ENCODE measurements at regions not wholly inside any gene's neighbourhood (a gene's known extent, or its start where the extent isn't known, plus 50 kb on each side); places are given as distances from the start of the nearest gene placed in this dataset.

DNA sequence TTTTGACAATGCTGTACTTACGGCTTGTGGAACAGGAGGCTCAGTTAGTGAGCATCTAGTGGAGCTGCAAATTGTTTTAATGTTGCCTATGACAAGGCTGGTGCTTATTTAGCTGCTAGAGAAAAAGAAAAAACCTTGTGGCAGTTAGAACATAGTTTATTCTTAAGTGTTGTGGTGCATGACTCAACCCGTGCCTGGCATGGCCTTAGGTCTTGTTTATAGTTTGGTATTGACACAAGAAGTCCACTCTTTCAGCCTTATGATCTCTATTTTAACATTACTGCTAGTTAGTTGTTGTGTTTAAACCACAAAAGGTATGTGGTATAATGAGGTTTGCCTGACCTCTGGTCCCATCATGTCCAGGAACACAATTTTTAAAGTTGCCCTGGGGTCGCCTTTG is 744.6 kb downstream of the FAM181B start:
- TF ChIP-seq KLF5 (IDR thresholded peaks at IDR 0.05; ENCODE audit: partially characterized antibody) (no peak), NFYB (IDR thresholded peaks at IDR 0.05; ENCODE audit: insufficient read depth, low read depth, low read length) (no peak), POLR2AphosphoS5 (IDR thresholded peaks at IDR 0.05; ENCODE audit: low read length) (no peak), DPF2 (IDR thresholded peaks at IDR 0.05) (no peak), POLR2A (IDR thresholded peaks at IDR 0.05; ENCODE audit: low read depth, low read length) (no peak), ATF7 (IDR thresholded peaks at IDR 0.05; ENCODE audit: low read depth) (no peak), TBL1XR1 (IDR thresholded peaks at IDR 0.05; ENCODE audit: low read depth, low read length) (no peak), CHD2 (IDR thresholded peaks at IDR 0.05; ENCODE audit: borderline replicate concordance, low read depth, low read length) (no peak), ELK1 (IDR thresholded peaks at IDR 0.05; ENCODE audit: low read depth, low read length) (no peak), NFIC (IDR thresholded peaks at IDR 0.05; ENCODE audit: low read depth, low read length) (no peak)
- TF ChIP-seq, protein P1, sequence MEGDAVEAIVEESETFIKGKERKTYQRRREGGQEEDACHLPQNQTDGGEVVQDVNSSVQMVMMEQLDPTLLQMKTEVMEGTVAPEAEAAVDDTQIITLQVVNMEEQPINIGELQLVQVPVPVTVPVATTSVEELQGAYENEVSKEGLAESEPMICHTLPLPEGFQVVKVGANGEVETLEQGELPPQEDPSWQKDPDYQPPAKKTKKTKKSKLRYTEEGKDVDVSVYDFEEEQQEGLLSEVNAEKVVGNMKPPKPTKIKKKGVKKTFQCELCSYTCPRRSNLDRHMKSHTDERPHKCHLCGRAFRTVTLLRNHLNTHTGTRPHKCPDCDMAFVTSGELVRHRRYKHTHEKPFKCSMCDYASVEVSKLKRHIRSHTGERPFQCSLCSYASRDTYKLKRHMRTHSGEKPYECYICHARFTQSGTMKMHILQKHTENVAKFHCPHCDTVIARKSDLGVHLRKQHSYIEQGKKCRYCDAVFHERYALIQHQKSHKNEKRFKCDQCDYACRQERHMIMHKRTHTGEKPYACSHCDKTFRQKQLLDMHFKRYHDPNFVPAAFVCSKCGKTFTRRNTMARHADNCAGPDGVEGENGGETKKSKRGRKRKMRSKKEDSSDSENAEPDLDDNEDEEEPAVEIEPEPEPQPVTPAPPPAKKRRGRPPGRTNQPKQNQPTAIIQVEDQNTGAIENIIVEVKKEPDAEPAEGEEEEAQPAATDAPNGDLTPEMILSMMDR (IDR thresholded peaks at IDR 0.05 in 2 of 3, conservative IDR thresholded peaks at IDR 0.05 in 1 of 3; ENCODE audit: control insufficient read depth in 2 of 3, extremely low read depth in 1 of 3, insufficient read depth in 1 of 3, low read depth in 3 of 3, low read length in 3 of 3), result no peak
